ENCODE measurements at regions not wholly inside any gene's neighbourhood (a gene's known extent, or its start where the extent isn't known, plus 50 kb on each side); places are given as distances from the start of the nearest gene placed in this dataset.

DNA sequence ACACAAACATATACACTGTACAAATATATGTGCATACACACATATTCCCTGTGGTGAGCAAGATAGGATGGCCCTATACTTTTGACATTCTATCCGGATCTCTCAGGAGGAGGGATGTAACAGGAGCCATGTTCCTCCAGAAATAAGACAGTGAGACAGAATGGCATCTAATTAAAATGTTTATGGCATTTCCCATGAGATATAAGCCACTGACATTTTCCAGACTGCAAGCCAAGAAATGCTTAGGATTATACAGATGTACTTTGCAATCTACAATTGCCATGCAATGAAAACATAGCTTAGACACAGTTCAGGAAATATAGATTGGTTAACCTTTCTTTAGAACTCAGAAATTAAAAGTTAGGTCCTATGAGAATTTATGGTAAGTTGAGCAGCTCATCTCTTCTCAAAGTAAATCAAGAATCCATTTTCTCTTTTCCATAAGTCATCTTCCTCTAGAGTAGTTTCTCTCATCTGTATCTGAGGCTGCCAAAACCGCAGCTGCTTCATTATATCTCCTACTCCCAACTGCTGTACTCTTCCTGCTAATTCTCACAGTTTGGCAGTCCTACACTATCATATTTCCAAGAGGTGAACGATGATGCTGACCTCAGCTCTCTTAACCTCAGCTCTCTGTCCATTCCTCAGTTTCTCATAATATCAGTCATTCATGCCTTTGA is 1719.1 kb downstream of the MAT2B start:
- DNase-seq (ENCODE audit: low spot score) = no peak
- FAIRE-seq = no peak

DNA sequence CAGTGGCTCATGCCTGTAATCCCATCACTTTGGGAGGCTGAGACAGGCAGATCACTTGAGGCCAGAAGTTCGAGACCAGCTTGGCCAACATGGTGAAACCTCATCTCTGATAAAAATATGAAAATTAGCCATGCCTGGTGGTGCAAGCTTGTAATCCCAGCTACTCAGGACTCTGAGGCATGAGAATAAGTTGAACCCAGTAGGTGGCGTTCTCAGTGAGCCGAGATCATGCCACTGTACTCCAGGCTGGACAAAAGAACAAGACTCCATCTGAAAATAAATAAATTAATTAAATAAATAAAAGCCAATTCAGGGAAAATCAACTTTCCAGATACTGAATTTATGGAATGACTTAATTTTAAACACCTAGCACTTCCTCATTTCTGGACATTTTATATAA is 1722.1 kb downstream of the MAT2B start:
- no peak for DNase-seq (ENCODE audit: low spot score)
- no peak for FAIRE-seq

- no peak for FAIRE-seq
- DNase-seq (ENCODE audit: low spot score) = no peak
These were observed 1722.8 kb downstream of the MAT2B start for GRCh38 chr5:165228184-165228583.

- FAIRE-seq (no peak), DNase-seq (ENCODE audit: low spot score) (no peak)
These were observed 1726.5 kb downstream of the MAT2B start for GRCh38 chr5:165231821-165232508.

GRCh38 chr5:165232509-165233028 is 1727.2 kb downstream of the MAT2B start:
- DNase-seq (ENCODE audit: low spot score) (no peak), FAIRE-seq (no peak)

DNA sequence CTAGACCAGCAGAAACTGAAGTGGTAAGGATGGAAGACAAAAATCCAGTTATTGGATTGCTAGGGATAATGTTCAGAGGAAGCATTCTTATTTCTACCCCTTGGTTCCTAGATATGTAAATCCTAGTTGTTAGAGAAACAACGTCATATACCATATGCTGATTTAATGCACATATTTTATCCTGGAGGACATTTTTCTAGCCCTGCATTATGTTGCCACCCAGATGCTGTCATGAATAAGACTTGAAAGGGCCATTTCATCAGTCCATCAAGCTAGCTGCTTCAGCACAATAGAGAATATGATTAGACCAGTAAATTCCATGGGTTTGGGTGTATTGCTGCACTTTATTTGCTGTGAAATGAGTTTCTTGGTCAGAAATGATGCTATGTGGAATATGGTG is 1736.4 kb downstream of the MAT2B start:
- no peak for DNase-seq (ENCODE audit: low spot score)
- FAIRE-seq = no peak

DNA sequence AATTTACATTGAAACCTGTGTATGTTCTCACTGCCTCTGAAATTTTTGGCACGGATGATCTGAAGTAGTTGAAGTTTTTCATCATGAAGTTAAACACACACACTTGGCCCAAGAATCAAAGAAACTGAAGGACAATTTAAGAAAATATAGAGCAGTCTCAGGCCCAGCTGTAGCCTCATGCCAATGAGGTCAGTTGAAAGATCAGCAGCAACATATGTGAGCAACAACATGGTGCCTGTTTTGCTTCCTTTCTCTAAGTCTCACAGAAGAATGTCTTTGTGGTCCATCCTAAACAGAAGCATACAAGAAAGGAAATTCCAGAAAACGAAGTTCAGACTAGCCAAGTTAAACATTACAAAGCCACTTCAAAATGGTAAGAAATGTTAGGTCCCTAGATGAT is 1737.2 kb downstream of the MAT2B start:
- DNase-seq (ENCODE audit: low spot score) = no peak
- FAIRE-seq = no peak

DNA sequence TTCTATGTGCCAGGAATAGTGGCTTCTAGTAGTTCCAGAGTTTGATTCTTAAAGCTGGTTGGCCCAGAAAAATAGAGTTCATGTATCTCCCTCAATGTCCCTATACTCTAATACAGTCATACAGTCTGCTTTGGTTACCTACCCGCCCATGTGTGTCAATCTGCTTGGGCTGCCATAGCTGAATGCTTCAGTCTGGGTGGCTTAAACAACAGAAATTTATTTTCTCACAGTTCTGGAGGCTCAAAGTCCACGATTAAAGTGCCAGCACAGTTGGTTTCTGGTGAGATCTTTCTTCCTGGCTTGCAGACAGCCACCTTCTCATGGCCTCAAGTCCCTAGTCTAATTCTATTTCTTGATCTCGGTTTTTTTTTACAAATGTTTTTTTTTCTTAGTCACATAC is 1739.0 kb downstream of the MAT2B start:
- no peak for DNase-seq (ENCODE audit: low spot score)
- FAIRE-seq = no peak

DNA sequence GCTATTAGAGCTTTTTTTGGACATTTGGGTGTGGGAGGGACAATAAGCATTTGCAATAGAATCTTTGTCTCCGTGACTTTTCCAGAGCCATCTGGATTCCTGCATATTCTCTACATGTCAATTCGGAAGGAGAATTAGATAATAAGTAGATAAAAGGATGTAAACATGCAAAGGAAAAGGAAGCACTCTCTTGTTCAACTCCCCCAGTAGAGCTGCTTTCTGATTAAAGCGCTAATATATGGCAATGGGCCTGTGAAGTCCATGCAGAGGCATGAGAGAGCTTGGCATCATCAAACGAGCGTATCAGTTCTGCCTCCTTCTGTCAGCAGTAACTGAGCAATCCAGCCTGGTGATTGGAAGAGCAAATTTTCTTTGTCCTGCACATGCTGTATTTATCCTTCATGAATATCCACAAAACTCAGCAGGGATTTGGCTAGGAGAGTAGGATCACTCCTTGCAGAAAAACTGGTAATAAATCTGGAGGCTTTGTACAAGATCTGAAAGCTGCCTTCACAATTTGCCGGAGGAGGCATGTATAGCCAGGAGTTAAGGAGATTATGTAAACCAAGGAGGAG is 1752.9 kb downstream of the MAT2B start:
- FAIRE-seq (no peak), DNase-seq (ENCODE audit: low spot score) (no peak)

DNA sequence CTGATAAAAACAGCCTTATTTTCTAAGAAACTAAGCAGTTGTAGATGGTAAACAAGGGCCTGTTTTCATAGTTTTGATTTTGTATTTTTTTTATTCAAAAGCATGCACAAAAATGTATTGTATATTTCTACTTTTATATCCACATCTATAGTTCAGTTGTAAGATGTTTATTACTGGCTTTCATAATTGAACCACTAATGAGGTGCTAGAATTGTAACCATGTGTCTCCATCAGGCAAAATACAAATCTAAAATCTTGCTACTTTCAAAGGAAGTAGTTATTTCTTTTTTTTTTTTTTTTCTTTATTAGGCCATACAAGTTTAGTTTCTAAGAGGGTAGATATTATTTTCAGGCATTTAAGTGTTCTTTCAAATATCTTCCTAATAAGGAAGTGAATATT is 1755.0 kb downstream of the MAT2B start:
- FAIRE-seq (no peak), DNase-seq (ENCODE audit: low spot score) (no peak)

GRCh38 chr5:165263536-165263935 is 1758.1 kb downstream of the MAT2B start:
- no peak for FAIRE-seq
- DNase-seq (ENCODE audit: low spot score) = no peak

- FAIRE-seq = no peak
- no peak for DNase-seq (ENCODE audit: low spot score)
These were observed 1761.5 kb downstream of the MAT2B start for GRCh38 chr5:165266939-165267338.

GRCh38 chr5:165272436-165272835 is 1767.0 kb downstream of the MAT2B start:
- FAIRE-seq (no peak), DNase-seq (ENCODE audit: low spot score) (no peak)

- DNase-seq (ENCODE audit: low spot score) (no peak), FAIRE-seq (no peak)
These were observed 1772.2 kb downstream of the MAT2B start for GRCh38 chr5:165277661-165278060.

- no peak for DNase-seq (ENCODE audit: low spot score)
- no peak for FAIRE-seq
These were observed 1777.1 kb downstream of the MAT2B start for GRCh38 chr5:165282491-165282890.

DNA sequence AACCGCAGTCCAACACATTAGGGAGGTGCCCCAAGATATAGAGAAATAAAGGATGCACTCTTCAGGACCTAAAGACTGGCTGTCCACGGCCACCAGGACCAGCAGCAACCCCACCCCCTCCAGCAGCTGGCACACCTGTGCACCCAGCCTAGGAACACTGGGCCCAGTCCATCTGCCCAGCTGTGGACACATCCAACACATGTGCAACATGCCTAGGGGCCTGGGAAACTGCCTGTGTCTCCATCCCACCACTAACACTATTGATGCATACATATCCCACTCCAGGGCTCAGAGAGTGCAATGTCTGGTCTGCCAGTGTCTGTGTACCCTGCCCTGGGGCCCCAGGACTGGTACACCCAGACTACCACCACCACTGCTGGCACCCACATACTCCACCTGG is 1781.3 kb downstream of the MAT2B start:
- DNase-seq (ENCODE audit: low spot score) = no peak
- no peak for FAIRE-seq

DNA sequence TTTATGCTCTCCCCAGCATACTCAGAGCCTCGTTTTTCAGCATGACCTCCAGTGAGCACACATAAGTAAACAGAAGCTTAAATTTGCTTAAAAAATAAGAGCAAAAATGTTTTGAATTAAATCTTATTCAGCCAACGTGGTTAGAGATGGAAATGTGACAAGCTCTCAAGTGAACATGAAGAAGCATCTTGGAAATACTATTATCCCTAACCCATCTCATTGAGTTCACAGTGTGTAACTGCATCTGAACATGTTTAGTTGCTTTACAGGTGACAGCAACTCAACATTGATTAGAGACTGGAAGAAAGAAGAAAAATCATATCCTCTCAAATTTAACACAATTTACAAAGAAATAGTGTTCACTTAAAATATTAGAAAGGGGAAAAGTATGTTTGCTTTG is 1785.1 kb downstream of the MAT2B start:
- FAIRE-seq = no peak
- no peak for DNase-seq (ENCODE audit: low spot score)

GRCh38 chr5:165296401-165297130 is 1791.1 kb downstream of the MAT2B start:
- no peak for FAIRE-seq
- DNase-seq (ENCODE audit: low spot score) = no peak

GRCh38 chr5:165304193-165304827 is 1798.9 kb downstream of the MAT2B start:
- DNase-seq (ENCODE audit: low spot score) (no peak), FAIRE-seq (no peak)

GRCh38 chr5:165305596-165305995 is 1800.2 kb downstream of the MAT2B start:
- FAIRE-seq (no peak), DNase-seq (ENCODE audit: low spot score) (no peak)

GRCh38 chr5:165309446-165309845 is 1804.0 kb downstream of the MAT2B start:
- FAIRE-seq = no peak
- DNase-seq (ENCODE audit: low spot score) = no peak

- FAIRE-seq (no peak), DNase-seq (ENCODE audit: low spot score) (no peak)
These were observed 1804.6 kb downstream of the MAT2B start for GRCh38 chr5:165310031-165310430.

All from RCC 7860 (cell line).